IMR-90 (cell line): ENCODE measurements at regions not wholly inside any gene's neighbourhood (a gene's known extent, or its start where the extent isn't known, plus 50 kb on each side); places are given as distances from the start of the nearest gene placed in this dataset.

ENCODE experiments used
- ATAC-seq: fragments of 200-7000 bp; cut with Tn5 transposase; 2 replicates; pipeline ENCODE4 v1.9.1; 2020; ENCODE audit warnings: low read depth, mild to moderate bottlenecking, moderate library complexity
- BruUV-seq: library from RNA; stranded (reverse); fragments of 400-500 nt; replicated peaks from 2 replicates; lab custom pipeline; 2021; lab: Mats Ljungman, UMichigan
- CTCF ChIA-PET: fragments of 300-600 bp; formaldehyde crosslinking; extraction: SDS; loops from one replicate; lab custom pipeline; 2021; ENCODE audit warnings: antibody characterized with exemption; lab: Yijun Ruan, JAX
- POLR2A ChIA-PET: fragments of 300-600 bp; sonication (Branson Sonifier 250); formaldehyde crosslinking; loops from one replicate; lab custom pipeline; 2022; ENCODE audit warnings: antibody characterized with exemption; ENCODE audit not compliant: unreplicated experiment; lab: Charles Lee
- DNase-seq: peaks from one replicate; pipeline ENCODE4 v3.0.0; 2013
- H2AFZ ChIP-seq: replicated peaks from 2 replicates; pipeline ENCODE3; 2013; ENCODE audit warnings: low read length, mild to moderate bottlenecking; ENCODE audit not compliant: poor library complexity
- H2AK5ac ChIP-seq: 2 replicates; pipeline ENCODE4 v1.6.1; 2013; ENCODE audit warnings: low read depth, low read length, inconsistent platforms
- H2AK9ac ChIP-seq: replicated peaks from 2 replicates; pipeline ENCODE3; 2013; ENCODE audit warnings: mild to moderate bottlenecking, low read depth, low read length, moderate library complexity; ENCODE audit not compliant: poor library complexity
- H2BK120ac ChIP-seq: 2 replicates; pipeline ENCODE4 v1.6.1; 2013; ENCODE audit warnings: low read depth, low read length, inconsistent platforms
- H2BK15ac ChIP-seq: 3 replicates; pipeline ENCODE4 v1.6.1; 2013; ENCODE audit warnings: low read depth, low read length, inconsistent platforms
- H2BK20ac ChIP-seq: 2 replicates; pipeline ENCODE4 v1.6.1; 2013; ENCODE audit warnings: low read depth, mild to moderate bottlenecking, inconsistent platforms, low read length, moderate library complexity
- H2BK5ac ChIP-seq: 2 replicates; pipeline ENCODE4 v1.6.1; 2013; ENCODE audit warnings: mild to moderate bottlenecking, low read depth, low read length, inconsistent platforms; ENCODE audit not compliant: poor library complexity, severe bottlenecking
- H3K14ac ChIP-seq: replicated peaks from 2 replicates; pipeline ENCODE4 v1.6.1; 2013; ENCODE audit warnings: low read depth, low read length, inconsistent platforms
- H3K18ac ChIP-seq: 2 replicates; pipeline ENCODE4 v1.6.1; 2013; ENCODE audit warnings: low read depth, low read length, control low read depth
- H3K23ac ChIP-seq: 2 replicates; pipeline ENCODE4 v1.6.1; 2013; ENCODE audit warnings: low read depth, low read length, inconsistent platforms
- H3K27ac ChIP-seq: 2 replicates; pipeline ENCODE4 v1.5.1; 2013; ENCODE audit warnings: mild to moderate bottlenecking, control low read depth, low read length; ENCODE audit not compliant: insufficient read depth
- H3K27me3 ChIP-seq: 2 replicates; pipeline ENCODE4 v1.6.1; 2013; ENCODE audit warnings: low read length; ENCODE audit not compliant: control insufficient read depth, insufficient read depth
- H3K36me3 ChIP-seq: 2 replicates; pipeline ENCODE4 v1.6.1; 2013; ENCODE audit warnings: low read length, mixed read lengths; ENCODE audit not compliant: control insufficient read depth, insufficient read depth
- H3K4ac ChIP-seq: 2 replicates; pipeline ENCODE4 v1.6.1; 2013; ENCODE audit warnings: low read depth, low read length, inconsistent platforms
- H3K4me1 ChIP-seq: 2 replicates; pipeline ENCODE4 v1.6.1; 2013; ENCODE audit warnings: low read length, mixed read lengths; ENCODE audit not compliant: control insufficient read depth, insufficient read depth
- H3K4me2 ChIP-seq: 2 replicates; pipeline ENCODE4 v1.6.1; 2013; ENCODE audit warnings: low read depth, mild to moderate bottlenecking, control low read depth, low read length, moderate library complexity
- H3K4me3 ChIP-seq: 2 replicates; pipeline ENCODE4 v1.5.1; 2013; ENCODE audit warnings: low read depth, mild to moderate bottlenecking, control low read depth, low read length, moderate library complexity; ENCODE audit not compliant: insufficient read depth
- H3K56ac ChIP-seq: 2 replicates; pipeline ENCODE4 v1.6.1; 2013; ENCODE audit warnings: low read length, inconsistent platforms; ENCODE audit not compliant: insufficient read depth; ENCODE audit errors: extremely low read depth
- H3K79me1 ChIP-seq, 2 experiments: 2 replicates each; pipeline ENCODE4 v1.6.1; 2013; ENCODE audit warnings: low read length in 2 of 2, inconsistent platforms in 1 of 2, low read depth in 1 of 2
- H3K9ac ChIP-seq: 2 replicates; pipeline ENCODE4 v1.6.1; 2013; ENCODE audit warnings: low read depth, low read length, control low read depth
- H3K9me1 ChIP-seq: 2 replicates; pipeline ENCODE4 v1.6.1; 2013; ENCODE audit warnings: low read length, inconsistent platforms; ENCODE audit not compliant: insufficient read depth
- H3K9me3 ChIP-seq: 2 replicates; pipeline ENCODE4 v1.6.1; 2013; ENCODE audit warnings: low read length; ENCODE audit not compliant: control insufficient read depth, insufficient read depth
- H4K20me1 ChIP-seq: 2 replicates; pipeline ENCODE4 v1.6.1; 2013; ENCODE audit warnings: low read length, inconsistent platforms; ENCODE audit not compliant: insufficient read depth
- H4K5ac ChIP-seq: 2 replicates; pipeline ENCODE4 v1.6.1; 2013; ENCODE audit warnings: mild to moderate bottlenecking, low read depth, low read length, control low read depth
- H4K8ac ChIP-seq, 2 experiments: 2 replicates each; pipeline ENCODE4 v1.6.1; 2013; ENCODE audit warnings: low read depth in 2 of 2, low read length in 2 of 2, control low read depth in 1 of 2, inconsistent platforms in 1 of 2
- H4K91ac ChIP-seq: 2 replicates; pipeline ENCODE4 v1.6.1; 2013; ENCODE audit warnings: low read depth, low read length, inconsistent platforms; ENCODE audit not compliant: insufficient read depth
- CEBPB ChIP-seq: IDR thresholded peaks from 2 replicates; pipeline ENCODE4 v1.6.1; 2012; ENCODE audit warnings: low read depth, low read length, improper control_type of control experiment
- FOS ChIP-seq: fragments of 150-350 bp; IDR thresholded peaks from 2 replicates; pipeline ENCODE4 v1.6.1; 2016; ENCODE audit warnings: low read depth, low read length
- WGBS, 2 experiments: methylation state at CpG; one replicate each; pipeline versions ENCODE4 v1.1.5 to v1.1.7; 2013; ENCODE audit warnings: missing lambda C conversion rate in 2 of 2; ENCODE audit not compliant: insufficient read length in 1 of 2; ENCODE audit errors: extremely low coverage in 2 of 2; 5-methylcytosine and 5-hydroxymethylcytosine counted together
- dilution Hi-C: fragments of 300-500 bp; cut with HindIII; formaldehyde crosslinking; loops from one replicate; pipeline ENCODE4 v1.14.3; 2018; ENCODE audit warnings: low sequenced_read_pairs; ENCODE audit not compliant: unreplicated experiment
- in situ Hi-C: fragments of 300-500 bp; cut with MboI; formaldehyde crosslinking; loops from 3 replicates; pipeline ENCODE4 v1.14.3; 2019; ENCODE audit warnings: low sequenced_read_pairs, inconsistent platforms, mixed read lengths
- intact Hi-C: fragments of 100-400 bp; cut with micrococcal nuclease; formaldehyde crosslinking; loops from 2 replicates; pipeline ENCODE4 v1.10.0; 2022
- TF ChIP-seq, protein P1 (sequence below): fragments of 150-350 bp; IDR thresholded peaks from 2 replicates; pipeline ENCODE4 v1.6.1; 2016; ENCODE audit warnings: low read depth, mild to moderate bottlenecking, low read length, moderate library complexity, borderline replicate concordance

DNA sequence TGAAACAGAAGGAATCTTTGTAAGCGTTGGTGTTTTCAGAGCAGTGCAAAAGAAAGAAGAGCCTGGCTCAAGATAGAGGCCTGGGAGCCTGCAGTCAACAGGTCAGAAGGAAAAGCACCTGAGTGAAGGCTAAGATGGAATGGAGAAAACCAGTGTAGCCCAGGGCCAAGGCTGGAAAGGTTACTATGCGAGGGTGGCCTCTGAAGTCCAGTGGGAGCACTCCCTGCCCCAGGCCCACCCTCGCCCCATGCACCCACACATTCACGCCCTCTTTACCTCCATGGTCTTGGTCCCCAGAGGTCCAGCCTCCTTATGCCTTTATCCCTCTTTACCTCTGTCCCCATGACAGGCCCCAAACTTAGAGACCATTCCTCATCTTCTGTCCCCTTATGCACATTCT is 169.2 kb upstream of the ZNF644 start:
- H2BK15ac ChIP-seq = no peak overlapping the region
- no TSS peak for BruUV-seq
- intact Hi-C loops (no loop called here), in situ Hi-C loops (no loop called here), dilution Hi-C loops (no loop called here)
- no peak overlapping the region for H3K4me3 ChIP-seq
- DNase-seq = no peak
- no peaks in the 10 kb centered on the region for H3K4me1 ChIP-seq
- H3K4me2 ChIP-seq = no peak overlapping the region
- no peak overlapping the region for H3K4ac ChIP-seq
- no peaks in the 10 kb centered on the region for H3K79me1 ChIP-seq
- H2AK9ac ChIP-seq = no peak overlapping the region
- ChIA-PET POLR2A (no interaction called here), CTCF (no interaction called here)
- no peak overlapping the region for H3K18ac ChIP-seq
- H4K91ac ChIP-seq = no peak overlapping the region
- H4K8ac ChIP-seq = no peak overlapping the region
- H4K20me1 ChIP-seq = no peaks in the 10 kb centered on the region
- no peak overlapping the region for H3K27ac ChIP-seq
- H3K9me1 ChIP-seq = no peaks in the 10 kb centered on the region
- ATAC-seq = no peak
- WGBS, 2 experiments = 58% methylated on average over 3 of the region's 4 CpGs; no CpG with 5 or more reads in 1 of the 2 experiments
- H3K36me3 ChIP-seq = no peaks in the 10 kb centered on the region
- no peak overlapping the region for H2BK120ac ChIP-seq
- no peak overlapping the region for H4K5ac ChIP-seq
- no peak overlapping the region for H2BK5ac ChIP-seq
- H3K9me3 ChIP-seq = no peaks in the 10 kb centered on the region
- H3K27me3 ChIP-seq = no peaks in the 10 kb centered on the region
- H3K14ac ChIP-seq = no peak overlapping the region
- no peak overlapping the region for H2BK20ac ChIP-seq
- no peak overlapping the region for H2AK5ac ChIP-seq
- H2AFZ ChIP-seq = no peak overlapping the region
- TF ChIP-seq, protein P1, sequence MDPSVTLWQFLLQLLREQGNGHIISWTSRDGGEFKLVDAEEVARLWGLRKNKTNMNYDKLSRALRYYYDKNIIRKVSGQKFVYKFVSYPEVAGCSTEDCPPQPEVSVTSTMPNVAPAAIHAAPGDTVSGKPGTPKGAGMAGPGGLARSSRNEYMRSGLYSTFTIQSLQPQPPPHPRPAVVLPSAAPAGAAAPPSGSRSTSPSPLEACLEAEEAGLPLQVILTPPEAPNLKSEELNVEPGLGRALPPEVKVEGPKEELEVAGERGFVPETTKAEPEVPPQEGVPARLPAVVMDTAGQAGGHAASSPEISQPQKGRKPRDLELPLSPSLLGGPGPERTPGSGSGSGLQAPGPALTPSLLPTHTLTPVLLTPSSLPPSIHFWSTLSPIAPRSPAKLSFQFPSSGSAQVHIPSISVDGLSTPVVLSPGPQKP = no peak
- no peak for TF ChIP-seq FOS
- TF ChIP-seq CEBPB = no peak
- H3K23ac ChIP-seq = no peak overlapping the region
- no peak overlapping the region for H3K56ac ChIP-seq
- no peak overlapping the region for H3K9ac ChIP-seq
